ENCODE measurements at regions not wholly inside any gene's neighbourhood (a gene's known extent, or its start where the extent isn't known, plus 50 kb on each side); places are given as distances from the start of the nearest gene placed in this dataset.

- no peak for TF ChIP-seq FOSL2 (IDR thresholded peaks at IDR 0.05)
- TF ChIP-seq FOSL2 (CRISPR knock-in tag; IDR thresholded peaks at IDR 0.05) = no peak
- TF ChIP-seq ATOH8 (CRISPR knock-in tag; IDR thresholded peaks at IDR 0.05; ENCODE audit: low read depth) = no peak
- no peak for TF ChIP-seq HES2 (IDR thresholded peaks at IDR 0.05)
- TF ChIP-seq REST (IDR thresholded peaks at IDR 0.05) = no peak
- TF ChIP-seq ZSCAN20 (CRISPR knock-in tag; IDR thresholded peaks at IDR 0.05) = no peak
- no peak for TF ChIP-seq KDM1A (IDR thresholded peaks at IDR 0.05; ENCODE audit: low read depth)
- no peak for TF ChIP-seq RFX5 (IDR thresholded peaks at IDR 0.05)
- no peak for TF ChIP-seq CHD4 (IDR thresholded peaks at IDR 0.05; ENCODE audit: borderline replicate concordance)
- no peak for TF ChIP-seq CBX2 (IDR thresholded peaks at IDR 0.05; ENCODE audit: borderline replicate concordance, low read depth)
- no peak for TF ChIP-seq BHLHE40 (IDR thresholded peaks at IDR 0.05; ENCODE audit: low read depth, low read length)
- TF ChIP-seq SMC3 (IDR thresholded peaks at IDR 0.05) = no peak
- no peak for TF ChIP-seq EHMT2 (IDR thresholded peaks at IDR 0.05; ENCODE audit: low read depth)
- no peak for TF ChIP-seq RAD21 (conservative IDR thresholded peaks at IDR 0.05 in 1 of 2, IDR thresholded peaks at IDR 0.05 in 1 of 2)
- TF ChIP-seq CTCF (IDR thresholded peaks at IDR 0.05) = no peak
- no peak for TF ChIP-seq FOSB (CRISPR knock-in tag; IDR thresholded peaks at IDR 0.05)
- H3K27ac ChIP-seq = no peak overlapping the region
- WGBS (ENCODE audit: missing lambda C conversion rate) = 36% methylated on average over 2 of the region's 3 CpGs
- H3K4me3 ChIP-seq = no peak overlapping the region
- no peaks in the 10 kb centered on the region for H3K4me1 ChIP-seq
- ChIA-PET CTCF (interaction anchor here (0.6 kb wide), 1 partner anchor 318 kb away, joined by 4 read pairs; no protein-coding TSS in a partner anchor), POLR2A (no interaction called here)
- FAIRE-seq (no peak), DNase-seq (ENCODE audit: low read depth in 1 of 2, low spot score in 1 of 2) (no peak), ATAC-seq (no peak)
- H3K4me2 ChIP-seq = no peak overlapping the region
- no peaks in the 10 kb centered on the region for H3K9me3 ChIP-seq
Measured at GRCh38 chr6:115704028-115704427, 356.7 kb downstream of the FRK start.

- Histone ChIP-seq H3K4me1 (no peaks in the 10 kb centered on the region), H3K4me2 (no peak overlapping the region), H3K27ac (no peak overlapping the region), H3K9me3 (no peaks in the 10 kb centered on the region), H3K4me3 (no peak overlapping the region)
- DNase-seq (ENCODE audit: low read depth in 1 of 2, low spot score in 1 of 2) (no peak), ATAC-seq (no peak), FAIRE-seq (no peak)
- CTCF ChIA-PET = no interaction called here
- TF ChIP-seq JUNB (IDR thresholded peaks at IDR 0.05) (no peak), USF2 (IDR thresholded peaks at IDR 0.05) (no peak), BCL3 (IDR thresholded peaks at IDR 0.05) (no peak), ZC3H11A (IDR thresholded peaks at IDR 0.05) (no peak)
- POLR2A ChIA-PET = no interaction called here
Measured at GRCh38 chr6:115691433-115691832, 369.3 kb downstream of the FRK start.
